Keratinocyte (primary cell): ENCODE measurements at regions not wholly inside any gene's neighbourhood (a gene's known extent, or its start where the extent isn't known, plus 50 kb on each side); places are given as distances from the start of the nearest gene placed in this dataset.

ENCODE experiments used
- DNase-seq: peaks from one replicate; pipeline ENCODE4 v3.0.0-alpha.2; 2011; ENCODE audit warnings: low read depth, missing footprints, low spot score
- FAIRE-seq: peaks from 2 replicates; lab custom pipeline; 2011; peaks lifted over from hg19 to GRCh38; lab: Jason Lieb, UNC
- H2AFZ ChIP-seq: 2 replicates; pipeline ENCODE4 v1.6.0; 2012; ENCODE audit warnings: low read length, control low read depth, inconsistent platforms; ENCODE audit not compliant: control insufficient read depth
- H3K27ac ChIP-seq: 2 replicates; pipeline ENCODE4 v1.5.1; 2011; ENCODE audit warnings: low read length; ENCODE audit not compliant: control insufficient read depth, insufficient read depth
- H3K27me3 ChIP-seq: 3 replicates; pipeline ENCODE4 v1.6.0; 2011; ENCODE audit warnings: low read length; ENCODE audit not compliant: control insufficient read depth, insufficient read depth; ENCODE audit errors: extremely low read depth
- H3K36me3 ChIP-seq, 2 experiments: 2 replicates in 1 of 2; 3 replicates in 1 of 2; pipeline ENCODE4 v1.5.1; 2011; ENCODE audit warnings: low read length in 2 of 2, mild to moderate bottlenecking in 1 of 2; ENCODE audit not compliant: control insufficient read depth in 2 of 2, insufficient read depth in 2 of 2; ENCODE audit errors: extremely low read depth in 1 of 2
- H3K4me1 ChIP-seq: 3 replicates; pipeline ENCODE4 v1.5.1; 2011; ENCODE audit warnings: low read length; ENCODE audit not compliant: control insufficient read depth, insufficient read depth; ENCODE audit errors: extremely low read depth
- H3K4me2 ChIP-seq: 3 replicates; pipeline ENCODE4 v1.6.0; 2011; ENCODE audit warnings: low read depth, low read length; ENCODE audit not compliant: control insufficient read depth, insufficient read depth; ENCODE audit errors: extremely low read depth
- H3K4me3 ChIP-seq, 3 experiments: fragments of 200-600 bp in 1 of 3; sonication (generic) in 1 of 3; 2 replicates in 2 of 3; 3 replicates in 1 of 3; pipeline ENCODE4 v1.5.1; 2011 to 2016; ENCODE audit warnings: low read length in 3 of 3, mild to moderate bottlenecking in 3 of 3, control low read depth in 2 of 3, inconsistent platforms in 1 of 3, low read depth in 1 of 3, mixed read lengths in 1 of 3, mixed run types in 1 of 3, moderate library complexity in 1 of 3; ENCODE audit not compliant: control insufficient read depth in 2 of 3, insufficient read depth in 2 of 3; ENCODE audit errors: extremely low read depth in 1 of 3
- H3K79me2 ChIP-seq: 2 replicates; pipeline ENCODE4 v1.6.0; 2012; ENCODE audit warnings: low read length; ENCODE audit not compliant: control insufficient read depth, insufficient read depth
- H3K9ac ChIP-seq: 3 replicates; pipeline ENCODE4 v1.6.0; 2011; ENCODE audit warnings: low read length; ENCODE audit not compliant: control insufficient read depth, insufficient read depth; ENCODE audit errors: extremely low read depth
- H3K9me1 ChIP-seq: 3 replicates; pipeline ENCODE4 v1.6.0; 2011; ENCODE audit warnings: low read length; ENCODE audit not compliant: control insufficient read depth, insufficient read depth; ENCODE audit errors: extremely low read depth
- H3K9me3 ChIP-seq: 2 replicates; pipeline ENCODE4 v1.5.1; 2012; ENCODE audit warnings: low read depth, low read length; ENCODE audit not compliant: control insufficient read depth
- H4K20me1 ChIP-seq: 3 replicates; pipeline ENCODE4 v1.6.0; 2011; ENCODE audit warnings: low read length; ENCODE audit not compliant: control insufficient read depth, insufficient read depth; ENCODE audit errors: extremely low read depth
- EZH2 ChIP-seq: IDR thresholded peaks from one replicate; pipeline ENCODE4 v1.6.1; 2012; ENCODE audit warnings: inconsistent platforms, mild to moderate bottlenecking, low read length, moderate library complexity
- dilution Hi-C: fragments of 300-500 bp; cut with MboI; formaldehyde crosslinking; loops from one replicate; pipeline ENCODE4 v1.7.0; 2020; ENCODE audit warnings: low sequenced_read_pairs; ENCODE audit not compliant: extremely low pct_ligation_motif_present
- TF ChIP-seq, protein P1 (sequence below), 3 experiments: IDR thresholded peaks in 1 of 3; conservative IDR thresholded peaks in 1 of 3; optimal IDR thresholded peaks in 1 of 3; 2 replicates in 2 of 3; 3 replicates in 1 of 3; pipeline versions ENCODE3 to v1.5.1; 2011; ENCODE audit warnings: low read length in 3 of 3, mild to moderate bottlenecking in 3 of 3, moderate library complexity in 2 of 3, control low read depth in 1 of 3, inconsistent platforms in 1 of 3; ENCODE audit not compliant: insufficient read depth in 2 of 3; ENCODE audit errors: extremely low read depth in 1 of 3

DNA sequence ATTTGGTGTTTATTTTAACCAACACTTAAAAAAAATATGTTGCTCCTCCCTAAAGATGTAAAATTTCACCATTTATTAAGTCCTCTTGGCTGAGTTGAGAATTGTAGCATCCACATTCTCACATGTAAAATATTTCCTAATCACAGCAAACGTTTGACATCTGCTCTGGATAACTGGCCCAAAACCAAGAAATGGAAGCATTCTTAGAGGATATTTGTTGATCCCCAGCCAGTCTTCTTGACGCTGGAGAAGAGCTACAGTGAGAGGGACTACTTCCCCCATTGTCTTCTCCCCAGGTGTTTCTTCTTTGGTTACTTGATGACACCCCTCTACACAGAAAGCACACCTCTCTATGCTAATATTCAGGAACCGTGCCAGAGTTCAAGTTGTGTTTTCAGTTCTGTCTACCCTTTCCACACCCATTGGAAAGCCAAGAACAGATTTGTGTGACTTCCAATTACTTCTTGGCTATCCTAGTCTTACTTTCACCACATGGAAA is 454.5 kb upstream of the JAG1 start:
- H3K27me3 ChIP-seq = no peaks in the 10 kb centered on the region
- no peak overlapping the region for H3K4me3 ChIP-seq
- no peaks in the 10 kb centered on the region for H3K79me2 ChIP-seq
- no peak overlapping the region for H3K4me2 ChIP-seq
- FAIRE-seq = peak; percentile 9
- DNase-seq = no peak
- no peak overlapping the region for H2AFZ ChIP-seq
- H3K27ac ChIP-seq = no peak overlapping the region
- H3K9ac ChIP-seq = no peak overlapping the region
- peaks cover 23% of the 10 kb centered on the region for H3K4me1 ChIP-seq
- H3K36me3 ChIP-seq = no peaks in the 10 kb centered on the region
- TF ChIP-seq EZH2 = no peak
- TF ChIP-seq, protein P1, sequence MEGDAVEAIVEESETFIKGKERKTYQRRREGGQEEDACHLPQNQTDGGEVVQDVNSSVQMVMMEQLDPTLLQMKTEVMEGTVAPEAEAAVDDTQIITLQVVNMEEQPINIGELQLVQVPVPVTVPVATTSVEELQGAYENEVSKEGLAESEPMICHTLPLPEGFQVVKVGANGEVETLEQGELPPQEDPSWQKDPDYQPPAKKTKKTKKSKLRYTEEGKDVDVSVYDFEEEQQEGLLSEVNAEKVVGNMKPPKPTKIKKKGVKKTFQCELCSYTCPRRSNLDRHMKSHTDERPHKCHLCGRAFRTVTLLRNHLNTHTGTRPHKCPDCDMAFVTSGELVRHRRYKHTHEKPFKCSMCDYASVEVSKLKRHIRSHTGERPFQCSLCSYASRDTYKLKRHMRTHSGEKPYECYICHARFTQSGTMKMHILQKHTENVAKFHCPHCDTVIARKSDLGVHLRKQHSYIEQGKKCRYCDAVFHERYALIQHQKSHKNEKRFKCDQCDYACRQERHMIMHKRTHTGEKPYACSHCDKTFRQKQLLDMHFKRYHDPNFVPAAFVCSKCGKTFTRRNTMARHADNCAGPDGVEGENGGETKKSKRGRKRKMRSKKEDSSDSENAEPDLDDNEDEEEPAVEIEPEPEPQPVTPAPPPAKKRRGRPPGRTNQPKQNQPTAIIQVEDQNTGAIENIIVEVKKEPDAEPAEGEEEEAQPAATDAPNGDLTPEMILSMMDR (optimal IDR thresholded peaks at IDR 0.05 in 1 of 3, IDR thresholded peaks at IDR 0.05 in 1 of 3, conservative IDR thresholded peaks at IDR 0.05 in 1 of 3; ENCODE audit: extremely low read depth in 1 of 3, insufficient read depth in 2 of 3, low read length in 3 of 3) = no peak
- no peaks in the 10 kb centered on the region for H4K20me1 ChIP-seq
- H3K9me1 ChIP-seq = no peaks in the 10 kb centered on the region
- dilution Hi-C loops = no loop called here
- H3K9me3 ChIP-seq = no peaks in the 10 kb centered on the region

DNA sequence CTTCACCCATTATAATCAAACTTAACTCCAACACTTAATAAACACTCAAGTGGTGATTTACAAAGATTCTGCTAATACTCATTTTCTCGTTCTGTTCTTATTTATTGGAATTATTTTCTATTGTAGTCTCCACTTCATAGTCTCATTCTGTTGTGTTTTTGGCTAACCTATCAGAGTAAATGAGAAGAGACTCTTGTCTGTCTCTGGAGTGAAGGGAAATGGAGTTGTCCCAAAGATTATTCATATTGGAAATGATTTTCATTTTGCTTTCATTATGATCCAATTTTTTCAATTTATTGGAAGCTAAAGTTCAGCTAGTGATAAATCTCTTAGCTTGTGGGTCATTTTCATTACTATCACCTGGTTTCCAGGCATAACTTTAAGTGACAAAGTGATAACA is 454.9 kb upstream of the JAG1 start:
- Histone ChIP-seq H2AFZ (no peak overlapping the region), H4K20me1 (no peaks in the 10 kb centered on the region), H3K79me2 (no peaks in the 10 kb centered on the region), H3K27ac (no peak overlapping the region), H3K4me2 (no peak overlapping the region), H3K9me3 (no peaks in the 10 kb centered on the region), H3K4me1 (peaks cover 23% of the 10 kb centered on the region), H3K4me3 (no peak overlapping the region), H3K9ac (no peak overlapping the region), H3K27me3 (no peaks in the 10 kb centered on the region), H3K9me1 (no peaks in the 10 kb centered on the region), H3K36me3 (no peaks in the 10 kb centered on the region)
- no peak for TF ChIP-seq EZH2
- TF ChIP-seq, protein P1 (optimal IDR thresholded peaks at IDR 0.05 in 1 of 3, IDR thresholded peaks at IDR 0.05 in 1 of 3, conservative IDR thresholded peaks at IDR 0.05 in 1 of 3; ENCODE audit: extremely low read depth in 1 of 3, insufficient read depth in 2 of 3, low read length in 3 of 3) = no peak
- no peak for FAIRE-seq
- no peak for DNase-seq
- dilution Hi-C loops = no loop called here
